ENCODE measurements at regions not wholly inside any gene's neighbourhood (a gene's known extent, or its start where the extent isn't known, plus 50 kb on each side); places are given as distances from the start of the nearest gene placed in this dataset.
"Not testable (repeated sequence)": the region's sequence is repeated elsewhere in the genome, so short reads cannot be mapped to it uniquely, and the experiment has no call there.

DNA sequence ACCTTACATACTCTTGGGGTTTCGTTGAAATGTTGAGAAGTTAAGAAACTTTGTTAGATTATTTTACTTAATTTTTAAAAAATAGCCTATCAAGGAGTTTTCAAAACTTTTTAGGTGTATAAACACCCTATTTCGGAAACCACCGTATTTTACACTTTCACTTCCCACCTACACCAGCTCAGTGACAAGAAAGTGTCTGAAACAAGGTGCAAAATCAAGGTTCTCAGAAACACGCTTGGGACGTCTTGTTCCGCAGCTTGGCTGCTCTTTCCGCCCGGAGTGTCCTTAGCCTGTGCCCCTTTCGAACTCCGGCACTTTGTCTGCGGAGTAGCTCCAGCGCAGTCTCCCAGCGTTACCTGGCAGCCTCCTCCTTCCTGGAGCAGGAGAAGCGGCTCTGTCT lies 233.8 kb upstream of the PLGLB1 start:
- TF ChIP-seq, protein P1, sequence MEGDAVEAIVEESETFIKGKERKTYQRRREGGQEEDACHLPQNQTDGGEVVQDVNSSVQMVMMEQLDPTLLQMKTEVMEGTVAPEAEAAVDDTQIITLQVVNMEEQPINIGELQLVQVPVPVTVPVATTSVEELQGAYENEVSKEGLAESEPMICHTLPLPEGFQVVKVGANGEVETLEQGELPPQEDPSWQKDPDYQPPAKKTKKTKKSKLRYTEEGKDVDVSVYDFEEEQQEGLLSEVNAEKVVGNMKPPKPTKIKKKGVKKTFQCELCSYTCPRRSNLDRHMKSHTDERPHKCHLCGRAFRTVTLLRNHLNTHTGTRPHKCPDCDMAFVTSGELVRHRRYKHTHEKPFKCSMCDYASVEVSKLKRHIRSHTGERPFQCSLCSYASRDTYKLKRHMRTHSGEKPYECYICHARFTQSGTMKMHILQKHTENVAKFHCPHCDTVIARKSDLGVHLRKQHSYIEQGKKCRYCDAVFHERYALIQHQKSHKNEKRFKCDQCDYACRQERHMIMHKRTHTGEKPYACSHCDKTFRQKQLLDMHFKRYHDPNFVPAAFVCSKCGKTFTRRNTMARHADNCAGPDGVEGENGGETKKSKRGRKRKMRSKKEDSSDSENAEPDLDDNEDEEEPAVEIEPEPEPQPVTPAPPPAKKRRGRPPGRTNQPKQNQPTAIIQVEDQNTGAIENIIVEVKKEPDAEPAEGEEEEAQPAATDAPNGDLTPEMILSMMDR (IDR thresholded peaks at IDR 0.05) = not testable (repeated sequence)
- not testable (repeated sequence) for TF ChIP-seq EZH2 (IDR thresholded peaks at IDR 0.05; ENCODE audit: borderline replicate concordance, insufficient read depth, low read depth, low read length, poor library complexity, severe bottlenecking)
